Stimulated activated CD8-positive, alpha-beta memory T cell treated with anti-CD3 and anti-CD28 coated beads, Interleukin-15, amount 100 ng/mL, for 24 hours (primary cell): ENCODE measurements at regions not wholly inside any gene's neighbourhood (a gene's known extent, or its start where the extent isn't known, plus 50 kb on each side); places are given as distances from the start of the nearest gene placed in this dataset.
"Not testable (repeated sequence)": the region's sequence is repeated elsewhere in the genome, so short reads cannot be mapped to it uniquely, and the experiment has no call there.

Source experiments
- DNase-seq: peaks from one replicate; pipeline ENCODE4 v3.0.0-alpha.2; 2020; ENCODE audit warnings: low read depth

DNA sequence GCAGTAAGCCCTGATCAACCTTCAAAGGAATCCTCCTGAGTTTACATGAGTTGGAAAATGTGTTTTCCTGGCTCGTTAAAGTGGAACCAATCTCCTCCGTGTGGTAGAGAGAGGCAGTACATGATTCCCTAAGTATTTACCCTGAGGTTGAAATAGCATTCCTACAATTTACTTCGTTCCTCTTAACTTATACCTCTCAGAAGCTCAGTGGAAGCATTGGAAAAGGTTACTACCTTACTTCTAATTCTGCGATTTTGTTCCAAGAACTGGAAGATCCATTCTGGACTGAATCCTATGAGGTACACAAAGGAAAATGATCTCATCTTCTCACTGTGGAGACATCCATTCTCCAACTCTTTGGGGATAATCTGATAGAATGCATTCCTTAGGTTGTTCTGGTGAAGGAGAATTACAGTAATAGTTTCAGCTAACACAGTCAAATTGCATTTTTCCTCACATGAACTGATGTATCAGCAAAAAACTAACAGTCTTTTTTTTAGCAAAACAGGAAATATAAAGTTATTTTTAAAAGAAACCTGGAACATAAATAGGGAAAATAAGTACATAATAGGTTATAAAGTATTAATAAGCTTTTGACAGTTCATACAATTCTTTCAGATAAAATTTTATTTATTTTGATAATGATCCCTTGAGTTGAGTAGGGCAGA, 475.6 kb downstream of the PDZRN4 start:
- no peak for DNase-seq

GRCh38 chr12:41661141-41661765, 473.1 kb downstream of the PDZRN4 start:
- DNase-seq: no peak

- no peak for DNase-seq
Measured at GRCh38 chr12:41656454-41656853, 468.3 kb downstream of the PDZRN4 start.

DNA sequence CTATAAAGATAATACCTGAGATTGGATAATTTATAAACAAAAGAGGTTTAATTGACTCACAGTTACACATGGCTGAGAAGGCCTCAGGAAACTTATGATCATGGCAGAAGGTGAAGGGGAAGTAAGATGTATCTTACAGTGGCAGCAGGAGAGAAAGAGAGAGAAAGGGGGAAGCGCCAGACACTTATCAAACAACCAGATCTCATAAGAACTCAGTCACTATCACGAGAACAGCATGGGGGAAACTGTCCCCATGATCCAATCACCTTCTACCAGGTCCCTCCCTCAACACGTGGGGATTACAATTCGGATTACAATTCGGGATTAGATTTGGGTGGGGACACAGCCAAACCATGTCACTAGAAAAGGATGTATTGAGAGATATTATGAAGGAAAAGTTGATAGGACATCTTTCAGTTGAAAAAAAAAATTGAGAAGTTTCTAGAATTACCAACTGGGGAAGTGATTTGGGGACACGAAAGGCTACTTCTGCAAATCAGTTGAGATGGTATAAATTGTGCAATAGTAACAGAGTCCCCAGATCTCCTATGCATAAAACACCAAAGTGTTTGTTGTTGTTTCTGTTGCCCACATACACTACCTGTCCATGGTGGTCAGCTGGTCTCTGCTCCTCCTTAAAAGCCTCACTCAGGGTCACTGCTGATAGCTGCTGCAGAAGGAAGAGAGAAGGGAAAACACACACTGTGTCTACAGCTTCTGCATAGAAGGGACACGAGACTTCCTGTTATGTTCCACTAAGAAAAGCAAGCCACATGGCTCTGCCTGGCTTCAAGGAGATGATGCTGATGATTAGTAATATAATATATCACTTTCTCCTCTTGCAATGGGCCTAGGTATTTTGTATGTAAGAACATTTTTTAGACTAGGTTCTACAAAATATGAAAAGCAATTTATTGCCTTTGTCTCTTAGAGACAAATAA, 465.5 kb downstream of the PDZRN4 start:
- DNase-seq: no peak

DNA sequence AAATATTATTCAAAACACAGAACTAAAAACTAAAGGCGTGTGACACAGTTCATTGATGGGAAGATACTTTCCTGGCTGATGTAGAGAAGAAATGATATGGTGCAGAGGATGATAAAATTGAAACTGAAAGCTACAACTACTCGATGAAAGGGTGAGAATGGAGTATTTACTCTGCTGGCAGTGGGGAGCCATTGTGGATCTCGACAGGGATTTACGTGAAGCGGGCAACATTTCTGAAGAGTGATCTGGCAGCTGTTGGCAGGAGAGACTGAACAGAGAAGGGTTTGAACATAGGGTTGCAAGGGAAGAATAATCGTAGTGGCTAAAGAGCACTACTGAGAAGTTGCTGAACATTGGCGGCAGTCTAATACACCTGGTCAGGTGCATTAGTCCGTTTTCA, 464.9 kb downstream of the PDZRN4 start:
- no peak for DNase-seq

DNA sequence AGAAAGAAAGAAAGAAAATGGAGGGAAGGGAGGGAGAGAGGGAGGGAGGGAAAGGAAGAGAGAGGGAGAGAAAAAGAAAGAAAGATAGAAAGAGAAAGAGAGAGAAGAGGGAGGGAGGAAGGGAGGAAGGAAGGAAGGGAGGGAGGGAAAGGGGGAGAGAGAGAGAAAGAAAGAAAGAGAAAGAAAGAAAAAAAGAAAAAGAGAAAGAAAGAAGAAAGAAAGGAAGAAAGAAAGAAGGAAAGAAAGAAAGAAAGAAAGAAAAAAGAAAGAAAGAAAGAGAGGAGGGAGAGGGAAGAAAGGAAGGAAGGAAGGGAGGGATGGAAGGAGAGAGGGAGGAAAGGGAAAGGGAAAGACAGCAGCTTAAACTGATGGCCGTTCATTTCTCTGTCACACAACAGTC, 457.5 kb downstream of the PDZRN4 start:
- no peak for DNase-seq

GRCh38 chr12:41642808-41643207, 454.7 kb downstream of the PDZRN4 start:
- DNase-seq: not testable (repeated sequence)

DNA sequence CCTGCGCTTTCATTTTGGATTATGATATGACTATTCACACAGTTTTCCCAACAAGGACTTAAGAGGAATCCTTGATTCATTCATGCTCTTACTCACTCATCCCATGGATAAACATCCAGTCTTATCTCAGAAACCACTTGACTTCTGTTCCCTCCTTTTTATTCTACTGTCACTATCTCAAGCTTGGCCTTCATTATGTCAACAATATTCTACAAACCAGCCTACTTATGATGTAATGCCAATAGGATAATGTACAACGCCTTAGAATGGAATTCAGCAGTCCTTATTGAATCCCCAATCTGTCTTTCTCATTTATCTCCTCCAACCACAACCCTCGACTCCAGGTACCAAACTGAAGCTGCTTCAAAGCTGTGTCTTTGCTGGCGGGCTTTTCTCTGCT, 448.5 kb downstream of the PDZRN4 start:
- DNase-seq: no peak

DNA sequence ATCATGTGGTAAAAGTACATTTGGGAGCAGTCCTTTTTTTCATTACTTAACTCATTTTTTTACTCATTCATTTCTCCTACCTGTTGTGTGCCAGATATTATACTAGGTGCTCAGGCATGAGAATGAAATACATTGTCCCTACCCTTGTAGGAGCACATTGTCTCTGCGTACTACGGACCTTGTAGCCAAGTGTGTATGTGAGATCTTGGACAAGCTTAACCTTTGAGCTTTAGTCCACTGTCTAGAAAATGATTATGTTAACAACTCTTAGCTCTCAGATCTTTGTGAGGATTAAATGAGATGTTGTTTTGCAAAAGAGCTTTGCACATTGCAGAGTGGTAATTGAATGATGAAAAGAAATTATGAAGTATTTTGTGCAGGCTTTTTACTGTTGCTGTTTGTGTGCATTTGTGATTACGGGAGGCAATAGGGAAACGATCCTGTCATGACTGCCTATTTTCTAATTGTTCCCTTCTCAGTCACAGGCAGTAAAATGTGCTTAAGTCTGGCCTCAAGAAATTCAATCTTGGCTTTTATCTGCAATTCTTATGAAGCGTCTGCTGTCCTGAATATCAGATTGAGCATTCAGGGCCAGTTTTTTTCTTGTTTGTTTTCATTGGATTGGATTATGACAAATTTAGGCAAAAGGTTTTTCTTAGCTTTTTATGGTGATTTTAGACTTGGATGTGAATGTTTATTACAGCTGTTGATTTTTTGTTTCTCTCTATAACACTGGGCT, 447.7 kb downstream of the PDZRN4 start:
- no peak for DNase-seq

DNA sequence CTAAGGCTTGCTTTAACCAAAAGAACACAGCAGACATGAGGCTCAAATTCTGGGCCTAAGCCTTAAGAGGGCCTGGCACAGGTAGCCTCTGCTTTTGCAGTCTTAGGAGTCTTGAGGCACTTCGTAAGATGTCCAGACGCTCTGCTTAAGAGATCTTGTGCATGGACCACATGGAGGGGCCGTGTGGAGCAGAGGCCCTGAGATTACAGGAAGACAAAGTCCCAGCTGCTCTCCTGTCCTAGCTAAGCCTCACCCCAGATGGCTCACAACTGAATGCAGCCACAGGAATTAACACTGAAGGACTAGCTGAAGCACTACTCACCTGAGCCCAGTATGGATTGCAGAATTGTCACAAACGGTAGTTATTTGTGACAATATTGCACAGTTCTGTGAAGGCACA, 446.0 kb downstream of the PDZRN4 start:
- DNase-seq: no peak

GRCh38 chr12:41629611-41630010, 441.5 kb downstream of the PDZRN4 start:
- DNase-seq: no peak

DNA sequence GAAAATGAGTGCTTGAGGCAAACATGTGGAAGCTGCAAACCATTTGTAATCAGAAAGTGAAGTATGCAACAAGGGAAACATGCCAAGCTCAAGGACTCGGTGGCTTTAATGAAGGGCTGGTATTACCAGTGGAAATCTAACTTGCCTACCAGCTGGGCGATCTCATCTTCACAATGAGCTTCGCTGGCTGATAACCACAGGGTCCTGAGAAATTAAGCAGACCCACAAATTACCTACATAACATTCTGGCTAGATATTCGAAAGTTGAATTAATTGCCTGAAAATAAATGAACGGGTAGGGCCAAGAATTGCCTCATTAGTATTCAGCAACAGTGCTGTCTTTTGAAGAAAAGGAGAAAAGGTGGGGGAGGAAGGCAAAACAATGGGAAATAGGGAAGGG, 439.4 kb downstream of the PDZRN4 start:
- no peak for DNase-seq

DNA sequence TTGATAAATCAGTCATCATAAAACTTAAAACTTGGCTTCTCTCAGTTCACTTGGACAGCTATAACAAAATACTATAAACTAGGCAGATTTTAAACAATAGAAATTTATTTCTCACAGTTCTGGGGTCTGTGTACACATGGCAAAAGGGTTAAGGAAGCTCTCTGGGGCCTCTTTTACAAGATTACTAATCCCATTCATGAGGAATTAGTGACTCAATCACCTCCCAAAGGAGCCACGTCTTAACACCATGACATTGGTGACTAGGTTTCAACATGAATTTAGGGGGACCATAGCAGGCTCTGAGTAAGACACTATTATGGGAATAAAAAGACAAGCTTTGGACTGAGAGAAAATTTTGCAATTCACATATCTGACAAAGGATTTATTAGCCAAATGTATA, 436.5 kb downstream of the PDZRN4 start:
- no peak for DNase-seq
